OCI-LY3 (cell line): ENCODE measurements at regions not wholly inside any gene's neighbourhood (a gene's known extent, or its start where the extent isn't known, plus 50 kb on each side); places are given as distances from the start of the nearest gene placed in this dataset.

Experiments
- H2AFZ ChIP-seq: fragments of 200-600, 300-600 bp; shearing (Covaris generic); 2 replicates; pipeline ENCODE4 v1.6.0; 2014; ENCODE audit warnings: antibody characterized with exemption, low read depth, low read length
- H3K27ac ChIP-seq: fragments of 200-600, 300-600 bp; sonication (generic); 2 replicates; pipeline ENCODE4 v1.5.1; 2014; ENCODE audit warnings: mild to moderate bottlenecking, low read length, moderate library complexity, mixed read lengths
- H3K27me3 ChIP-seq: fragments of 200-600, 300-600 bp; sonication (generic); 2 replicates; pipeline ENCODE4 v1.6.1; 2014; ENCODE audit warnings: low read depth, low read length, mixed read lengths
- H3K36me3 ChIP-seq: fragments of 200-600, 300-600 bp; sonication (generic); replicated peaks from 2 replicates; pipeline ENCODE3; 2014; ENCODE audit warnings: low read depth, low read length, mixed read lengths
- H3K4me1 ChIP-seq: fragments of 300-600, 200-600 bp; sonication (generic); 2 replicates; pipeline ENCODE4 v1.6.1; 2014; ENCODE audit warnings: low read length, mixed read lengths
- H3K4me2 ChIP-seq: fragments of 200-600, 300-600 bp; sonication (generic); 2 replicates; pipeline ENCODE4 v1.6.1; 2014; ENCODE audit warnings: low read length, mixed read lengths
- H3K4me3 ChIP-seq: fragments of 300-600, 200-600 bp; sonication (generic); 2 replicates; pipeline ENCODE4 v1.5.1; 2014; ENCODE audit warnings: antibody characterized with exemption, mild to moderate bottlenecking, low read length, moderate library complexity
- H3K79me2 ChIP-seq: fragments of 300-600, 200-600 bp; shearing (Covaris generic); 2 replicates; pipeline ENCODE4 v1.6.1; 2014; ENCODE audit warnings: mild to moderate bottlenecking, low read length, mixed read lengths
- H3K9ac ChIP-seq: fragments of 300-600, 200-600 bp; shearing (Covaris generic); 2 replicates; pipeline ENCODE4 v1.6.0; 2014; ENCODE audit warnings: mild to moderate bottlenecking, low read length, moderate library complexity
- H3K9me3 ChIP-seq: fragments of 200-600, 300-600 bp; shearing (Covaris generic); 2 replicates; pipeline ENCODE4 v1.6.1; 2014; ENCODE audit warnings: low read length, mixed read lengths; ENCODE audit not compliant: insufficient read depth
- H4K20me1 ChIP-seq: fragments of 200-600, 300-600 bp; sonication (generic); 2 replicates; pipeline ENCODE4 v1.6.1; 2016; ENCODE audit warnings: low read length, mixed read lengths; ENCODE audit not compliant: insufficient read depth
- CTCF ChIP-seq: fragments of 200-600, 300-600 bp; sonication (generic); IDR thresholded peaks from 2 replicates; pipeline ENCODE4 v1.5.1; 2014; ENCODE audit warnings: antibody characterized with exemption, low read length, low read depth
- EZH2phosphoT487 ChIP-seq: fragments of 200-600 bp; shearing (Covaris generic); IDR thresholded peaks from 2 replicates; pipeline ENCODE4 v1.6.1; 2018; ENCODE audit warnings: antibody characterized with exemption, mixed run types, low read depth

- no peak for TF ChIP-seq EZH2phosphoT487
- TF ChIP-seq CTCF: no peak
- no peak overlapping the region for H3K4me2 ChIP-seq
- no peaks in the 10 kb centered on the region for H4K20me1 ChIP-seq
- no peak overlapping the region for H3K4me3 ChIP-seq
- H3K4me1 ChIP-seq: no peaks in the 10 kb centered on the region
- H3K9me3 ChIP-seq: no peaks in the 10 kb centered on the region
- no peaks in the 10 kb centered on the region for H3K36me3 ChIP-seq
- no peaks in the 10 kb centered on the region for H3K79me2 ChIP-seq
- H3K27me3 ChIP-seq: no peaks in the 10 kb centered on the region
- no peak overlapping the region for H3K27ac ChIP-seq
- H2AFZ ChIP-seq: no peak overlapping the region
- no peak overlapping the region for H3K9ac ChIP-seq
Measured at GRCh38 chr6:147640606-147641005, 132.1 kb downstream of the SAMD5 start.

GRCh38 chr6:147641511-147641910 is 133.0 kb downstream of the SAMD5 start:
- Histone ChIP-seq H3K4me3 (no peak overlapping the region), H3K9ac (no peak overlapping the region), H3K27me3 (no peaks in the 10 kb centered on the region), H3K9me3 (no peaks in the 10 kb centered on the region), H3K27ac (no peak overlapping the region), H3K36me3 (no peaks in the 10 kb centered on the region), H4K20me1 (no peaks in the 10 kb centered on the region), H2AFZ (no peak overlapping the region), H3K4me2 (no peak overlapping the region), H3K4me1 (no peaks in the 10 kb centered on the region), H3K79me2 (no peaks in the 10 kb centered on the region)
- no peak for TF ChIP-seq EZH2phosphoT487
- TF ChIP-seq CTCF: no peak

GRCh38 chr6:147642458-147642857 is 134.0 kb downstream of the SAMD5 start:
- no peaks in the 10 kb centered on the region for H4K20me1 ChIP-seq
- no peak overlapping the region for H3K4me2 ChIP-seq
- no peaks in the 10 kb centered on the region for H3K9me3 ChIP-seq
- no peak overlapping the region for H3K4me3 ChIP-seq
- no peak overlapping the region for H3K9ac ChIP-seq
- H3K27me3 ChIP-seq: no peaks in the 10 kb centered on the region
- H2AFZ ChIP-seq: no peak overlapping the region
- H3K36me3 ChIP-seq: no peaks in the 10 kb centered on the region
- no peaks in the 10 kb centered on the region for H3K4me1 ChIP-seq
- H3K79me2 ChIP-seq: no peaks in the 10 kb centered on the region
- no peak overlapping the region for H3K27ac ChIP-seq
- TF ChIP-seq CTCF (no peak), EZH2phosphoT487 (no peak)

- no peak overlapping the region for H3K9ac ChIP-seq
- no peaks in the 10 kb centered on the region for H3K36me3 ChIP-seq
- no peaks in the 10 kb centered on the region for H3K79me2 ChIP-seq
- no peaks in the 10 kb centered on the region for H4K20me1 ChIP-seq
- H2AFZ ChIP-seq: no peak overlapping the region
- no peak for TF ChIP-seq CTCF
- no peak for TF ChIP-seq EZH2phosphoT487
- H3K4me3 ChIP-seq: no peak overlapping the region
- no peaks in the 10 kb centered on the region for H3K9me3 ChIP-seq
- H3K4me1 ChIP-seq: no peaks in the 10 kb centered on the region
- no peak overlapping the region for H3K27ac ChIP-seq
- H3K27me3 ChIP-seq: no peaks in the 10 kb centered on the region
- H3K4me2 ChIP-seq: no peak overlapping the region
Measured at GRCh38 chr6:147643341-147644200, 135.1 kb downstream of the SAMD5 start.
